OCI-LY1 (cell line): ENCODE measurements at regions not wholly inside any gene's neighbourhood (a gene's known extent, or its start where the extent isn't known, plus 50 kb on each side); places are given as distances from the start of the nearest gene placed in this dataset.
"Not testable (repeated sequence)": the region's sequence is repeated elsewhere in the genome, so short reads cannot be mapped to it uniquely, and the experiment has no call there.

Experiments
- CTCF ChIP-seq: fragments of 200-600 bp; sonication (generic), shearing (Covaris generic); IDR thresholded peaks from 2 replicates; pipeline ENCODE4 v1.5.1; 2017; ENCODE audit warnings: mild to moderate bottlenecking, antibody characterized with exemption, low read length, moderate library complexity, mixed read lengths
- EZH2 ChIP-seq: fragments of 200-600 bp; sonication (generic), shearing (Covaris generic); IDR thresholded peaks from 2 replicates; pipeline ENCODE4 v1.8.0; 2017; ENCODE audit warnings: borderline replicate concordance, mixed run types, mild to moderate bottlenecking, antibody characterized with exemption, low read length, moderate library complexity, mixed read lengths

GRCh38 chr4:134830741-134831140 is 629.2 kb upstream of the PABPC4L start:
- TF ChIP-seq CTCF, EZH2: not testable (repeated sequence)
